GM19467 (cell line): ENCODE measurements at regions not wholly inside any gene's neighbourhood (a gene's known extent, or its start where the extent isn't known, plus 50 kb on each side); places are given as distances from the start of the nearest gene placed in this dataset.

Experiments
- ATAC-seq: cut with Tn5 transposase; IDR thresholded peaks from one replicate; pipeline ENCODE4 v1.9.1; 2021; ENCODE audit warnings: mild to moderate bottlenecking, moderate library complexity; ENCODE audit not compliant: unreplicated experiment

DNA sequence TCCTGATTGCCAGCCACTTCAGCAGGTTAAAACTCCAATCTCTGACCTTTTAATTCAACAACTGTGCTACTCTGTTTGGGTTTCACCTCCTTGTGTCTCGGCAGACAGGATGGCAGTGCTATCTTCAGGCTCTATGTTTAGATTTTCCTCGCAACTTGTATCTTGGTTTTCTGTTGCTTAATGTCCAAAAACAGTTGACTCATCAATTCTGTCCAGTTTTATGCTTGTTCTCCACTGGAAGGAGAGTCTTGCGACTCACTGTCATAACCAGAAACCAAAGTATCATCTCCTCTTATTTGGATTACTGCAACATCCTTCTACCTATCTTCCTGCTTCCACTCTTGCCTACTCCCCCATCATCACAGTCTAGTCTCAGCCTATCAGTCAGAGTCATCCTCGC is 130.9 kb upstream of the ADAMTS16 start:
- ATAC-seq = no peak

DNA sequence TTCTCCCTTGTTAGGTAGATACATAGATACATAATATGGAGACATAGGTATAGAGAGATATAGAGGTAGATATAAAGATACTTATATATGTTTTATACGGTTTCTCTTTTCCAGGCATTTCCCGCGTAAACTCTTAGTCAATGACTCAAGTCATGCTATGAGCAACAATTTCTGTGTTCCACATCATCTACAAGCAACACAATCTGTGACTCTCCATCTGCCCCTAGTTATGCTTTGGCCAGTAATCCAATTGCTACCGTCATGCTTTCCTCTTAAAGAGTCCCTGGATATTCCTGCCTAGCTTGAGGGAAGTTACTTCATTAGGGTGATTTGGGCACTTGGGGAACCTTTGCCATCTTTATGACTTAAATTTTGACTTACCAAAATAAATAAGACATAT is 129.0 kb upstream of the ADAMTS16 start:
- ATAC-seq = no peak

DNA sequence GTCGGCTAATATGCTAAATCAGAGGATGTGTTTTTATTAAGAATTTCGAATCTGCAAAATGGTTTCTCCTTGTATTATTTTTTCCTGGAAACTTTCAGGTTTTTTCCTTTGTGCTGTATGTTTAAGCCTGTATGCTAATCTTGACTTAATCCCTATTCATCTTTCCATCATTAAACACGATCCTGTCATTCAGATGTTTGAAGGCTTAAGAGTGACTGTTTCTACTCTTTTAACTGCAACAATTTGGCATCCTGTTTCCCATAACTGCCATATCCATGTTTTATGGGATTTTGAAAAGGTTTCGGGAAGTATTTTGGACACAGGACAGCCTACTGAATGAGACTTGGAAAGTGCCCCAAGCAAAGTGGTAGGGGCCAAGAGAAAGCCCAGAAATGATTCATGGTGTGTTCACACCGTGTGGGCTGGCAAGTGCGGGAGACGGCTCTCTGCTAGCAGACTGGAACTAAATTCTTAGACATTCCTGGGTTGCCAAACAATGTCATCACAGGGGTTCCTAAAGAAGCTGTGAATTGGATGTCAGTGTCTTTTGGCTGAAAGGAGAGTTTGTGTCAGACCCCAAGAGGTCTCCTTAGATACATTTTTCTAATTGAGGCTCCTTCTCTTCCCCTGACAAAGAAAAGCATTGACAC is 125.4 kb upstream of the ADAMTS16 start:
- no peak for ATAC-seq

DNA sequence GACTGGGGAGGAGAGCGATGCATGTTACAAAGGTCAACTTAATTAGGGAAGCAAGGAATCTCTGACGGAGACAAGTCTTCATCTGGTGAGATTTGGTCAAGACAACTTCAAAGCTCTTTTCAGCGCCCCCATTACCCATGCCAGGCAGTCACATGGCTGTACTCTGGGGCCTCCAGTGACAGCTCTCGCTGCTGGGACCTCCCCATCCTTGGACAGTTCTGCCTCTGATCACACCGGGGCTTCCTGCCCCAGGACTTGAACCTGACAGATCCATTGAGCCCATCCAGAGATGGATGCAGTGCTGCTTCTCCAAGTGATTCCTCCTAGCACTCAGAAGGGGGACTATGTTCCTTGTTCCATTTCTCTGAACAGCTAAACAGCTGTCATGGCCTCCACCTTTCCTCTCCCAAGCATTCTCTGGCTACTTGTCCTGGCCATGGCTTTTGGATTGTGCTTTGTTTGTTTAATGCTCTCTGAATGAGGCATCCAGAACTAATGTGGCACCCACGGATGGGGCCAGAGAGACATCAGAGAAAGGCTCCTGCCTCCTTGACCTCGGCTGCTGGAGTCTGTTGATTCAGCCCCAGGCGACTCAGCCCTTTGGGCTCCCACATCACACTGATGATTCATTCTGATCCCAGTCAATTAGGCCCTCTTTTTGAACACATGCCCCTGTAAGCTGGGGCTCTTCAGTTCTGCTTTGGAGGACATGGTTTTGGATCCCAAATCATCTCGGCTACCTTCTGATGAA is 122.1 kb upstream of the ADAMTS16 start:
- ATAC-seq = no peak

DNA sequence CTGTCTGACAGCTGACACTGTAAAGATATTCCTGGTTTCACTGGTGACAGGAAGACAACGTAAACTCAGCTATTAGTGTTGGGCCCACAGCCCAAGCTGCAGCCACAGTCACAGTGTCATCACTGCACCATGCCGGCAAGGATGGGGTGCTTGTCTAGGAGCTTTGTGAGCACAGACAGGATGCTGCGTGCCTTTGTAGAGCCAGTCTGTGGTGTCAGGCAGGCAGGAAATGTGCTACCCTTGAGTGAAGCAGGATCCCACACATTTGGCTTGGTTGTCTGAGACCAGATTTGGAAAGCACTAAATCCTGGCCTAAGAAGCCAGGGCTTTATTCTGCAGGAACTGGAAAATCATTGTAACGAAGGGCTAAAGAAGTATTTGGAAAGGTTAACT is 121.6 kb upstream of the ADAMTS16 start:
- no peak for ATAC-seq

DNA sequence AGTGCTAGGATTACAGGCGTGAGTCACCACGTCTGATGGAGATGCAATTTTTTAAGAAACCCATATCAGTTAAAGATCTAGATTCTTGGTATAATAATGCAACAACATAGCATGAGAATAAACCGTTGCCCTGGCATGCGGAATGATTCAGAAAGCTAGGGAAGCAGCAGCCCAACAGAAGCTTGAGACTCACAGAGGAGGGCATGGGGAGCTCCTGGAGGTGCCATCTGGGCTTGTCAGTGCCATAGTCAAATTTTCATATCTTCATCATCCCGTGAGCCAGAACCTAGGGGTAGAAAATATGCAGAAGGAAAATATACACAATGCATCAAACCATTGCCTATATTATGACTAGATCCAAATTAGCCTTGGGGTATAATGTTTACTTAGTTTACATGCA is 118.7 kb upstream of the ADAMTS16 start:
- no peak for ATAC-seq

DNA sequence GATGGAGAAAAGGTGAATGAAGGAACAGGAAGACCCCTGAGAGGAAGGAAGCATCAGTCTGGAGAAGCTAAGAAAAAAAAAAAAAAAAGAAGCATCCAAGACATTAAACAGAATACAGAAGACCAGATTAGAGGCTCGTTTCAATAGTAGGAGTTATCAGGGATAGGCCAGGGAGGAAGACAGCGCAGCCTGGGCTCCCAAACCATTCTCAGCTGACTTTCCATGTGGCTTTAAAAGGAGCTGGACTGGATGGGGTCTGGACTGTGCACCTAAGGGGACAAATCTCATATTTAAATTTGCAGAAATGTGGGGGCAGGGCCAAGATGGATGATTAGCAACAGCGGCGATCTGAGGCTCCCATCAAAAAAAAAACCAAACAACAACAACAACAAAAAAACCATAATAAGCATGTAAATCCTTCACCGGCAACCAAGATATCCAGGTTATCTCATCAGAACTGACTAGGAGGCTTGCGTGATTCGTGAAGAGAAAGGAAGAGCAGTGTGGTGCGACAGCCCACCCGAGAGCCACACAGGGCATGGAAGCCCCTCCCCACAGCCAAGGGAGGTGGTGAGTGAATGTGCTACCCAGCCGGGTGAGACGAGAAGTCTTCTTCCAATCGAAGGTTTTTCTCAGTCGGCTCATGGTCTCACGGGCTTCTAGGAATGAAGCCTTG is 114.9 kb upstream of the ADAMTS16 start:
- ATAC-seq = no peak

DNA sequence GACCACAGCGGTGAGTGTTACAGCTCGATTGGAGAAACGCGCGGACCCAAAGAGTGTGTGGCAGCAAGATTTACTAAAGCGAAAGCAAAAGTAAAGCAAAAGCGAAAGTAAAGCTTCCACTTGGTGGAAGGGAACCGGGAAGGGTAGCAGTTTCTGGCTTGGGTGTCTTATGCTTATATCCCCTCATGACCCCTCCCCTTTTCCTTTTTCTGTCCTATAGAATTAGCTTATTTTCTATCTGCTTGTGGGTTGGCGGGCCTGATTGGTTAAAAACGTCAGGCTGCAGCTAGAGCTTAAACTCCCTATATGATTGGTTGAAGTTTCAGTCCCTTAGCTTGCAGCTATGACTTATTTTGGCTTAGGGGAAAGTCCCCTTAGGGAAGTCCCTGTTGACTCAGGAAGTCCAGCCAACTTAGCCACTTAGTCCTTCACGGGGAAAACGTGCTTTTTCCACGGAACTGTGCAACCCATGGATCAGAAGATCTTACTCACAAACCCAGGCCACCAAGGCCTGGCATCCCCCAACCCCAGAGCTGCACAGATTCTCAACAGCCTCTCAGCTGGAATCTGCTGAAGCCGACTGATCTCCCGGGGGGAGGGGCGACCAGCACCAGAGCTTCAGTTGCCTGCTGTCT is 114.2 kb upstream of the ADAMTS16 start:
- ATAC-seq = no peak

DNA sequence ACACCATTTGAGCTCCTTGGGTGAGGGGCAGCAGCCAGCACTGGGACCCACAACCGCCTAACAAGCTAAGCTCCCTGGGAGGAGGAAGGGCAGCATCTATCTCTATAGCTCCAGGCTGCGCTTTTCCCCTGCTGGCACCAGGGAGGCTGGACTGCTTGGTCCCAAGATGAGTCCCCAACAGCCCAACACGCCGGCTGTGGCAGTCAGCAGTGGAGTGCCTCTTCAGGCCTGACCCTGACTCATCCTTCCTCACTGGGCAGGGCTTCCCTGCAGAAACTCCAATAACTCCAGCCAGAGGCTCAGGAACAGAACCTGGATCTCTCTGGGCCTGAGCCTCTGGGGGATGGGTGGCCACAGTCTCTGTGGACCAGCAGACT is 113.7 kb upstream of the ADAMTS16 start:
- ATAC-seq = no peak

DNA sequence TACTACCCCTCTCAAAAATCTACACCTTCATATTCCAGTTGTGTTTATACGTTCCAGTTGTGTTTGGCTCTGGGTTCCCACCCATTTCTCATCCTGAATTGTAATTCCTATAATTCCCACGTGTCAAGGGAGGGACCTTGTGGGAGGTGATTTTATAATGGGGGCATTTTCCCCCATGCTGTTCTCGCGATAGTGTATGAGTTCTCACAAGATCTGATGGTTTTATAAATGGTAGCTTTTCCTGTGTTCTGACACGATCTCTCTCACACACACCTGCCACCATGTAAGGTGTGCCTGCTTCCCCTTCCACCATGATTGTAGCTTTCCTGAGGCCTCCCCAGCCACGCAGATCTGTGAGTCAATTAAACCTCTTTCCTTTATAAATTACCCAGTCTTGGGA is 108.5 kb upstream of the ADAMTS16 start:
- ATAC-seq = no peak

DNA sequence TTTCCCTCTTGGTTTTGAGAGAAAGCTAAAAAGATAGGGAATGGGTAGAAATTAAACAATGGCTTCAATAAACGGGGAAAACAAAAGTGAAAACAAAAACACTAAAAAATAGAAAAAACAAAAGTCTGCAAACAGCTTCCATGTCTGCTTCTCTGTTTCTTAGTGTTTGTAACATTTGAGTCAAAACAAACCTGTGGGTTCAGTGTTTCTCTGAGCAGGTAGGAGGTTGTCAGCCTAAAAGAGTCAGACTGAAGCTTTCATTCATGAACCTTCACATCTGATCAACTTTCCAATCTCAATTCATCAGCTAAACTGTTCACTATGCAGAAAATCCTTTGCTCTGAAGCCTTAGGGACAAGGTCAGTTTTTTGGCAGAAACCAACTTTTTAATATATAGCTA is 102.5 kb upstream of the ADAMTS16 start:
- no peak for ATAC-seq

DNA sequence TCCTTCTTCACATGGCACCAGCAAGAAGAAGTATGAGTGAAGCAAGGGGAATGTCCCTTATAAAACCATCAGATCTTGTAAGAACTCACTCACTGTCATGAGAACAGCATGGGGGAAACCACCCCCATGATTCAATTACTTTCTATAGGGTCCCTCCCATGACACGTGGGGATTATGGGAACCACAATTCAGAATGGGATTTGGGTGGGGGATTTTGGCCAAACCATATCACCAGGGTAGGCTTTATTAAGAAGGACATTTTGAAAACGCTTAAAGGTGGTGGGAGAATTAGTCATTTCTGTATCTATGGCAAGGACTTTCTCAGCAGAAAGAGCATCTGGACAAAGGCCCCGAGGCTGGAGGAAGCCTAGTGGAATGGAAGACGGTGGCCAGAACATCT is 100.2 kb upstream of the ADAMTS16 start:
- ATAC-seq = no peak

DNA sequence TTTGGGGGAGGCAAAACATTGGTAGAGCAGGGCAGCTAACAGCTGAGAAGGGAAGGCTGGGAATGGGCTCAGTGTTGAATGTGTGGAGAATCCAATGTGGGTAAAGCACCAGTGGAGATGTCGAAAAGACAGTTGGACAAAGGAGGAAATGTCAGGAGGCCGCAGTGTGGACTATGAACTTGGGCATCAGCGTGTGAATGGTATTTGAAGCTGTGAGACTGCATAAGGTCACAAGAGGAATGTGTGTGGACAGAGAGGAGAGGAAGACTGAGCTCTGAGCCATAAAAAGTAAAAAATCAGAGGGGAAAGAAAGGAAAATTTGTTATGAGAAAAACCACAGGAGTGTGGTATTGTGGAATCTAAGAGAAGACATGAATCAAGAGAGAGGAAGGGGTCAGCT is 99.4 kb upstream of the ADAMTS16 start:
- ATAC-seq = no peak

DNA sequence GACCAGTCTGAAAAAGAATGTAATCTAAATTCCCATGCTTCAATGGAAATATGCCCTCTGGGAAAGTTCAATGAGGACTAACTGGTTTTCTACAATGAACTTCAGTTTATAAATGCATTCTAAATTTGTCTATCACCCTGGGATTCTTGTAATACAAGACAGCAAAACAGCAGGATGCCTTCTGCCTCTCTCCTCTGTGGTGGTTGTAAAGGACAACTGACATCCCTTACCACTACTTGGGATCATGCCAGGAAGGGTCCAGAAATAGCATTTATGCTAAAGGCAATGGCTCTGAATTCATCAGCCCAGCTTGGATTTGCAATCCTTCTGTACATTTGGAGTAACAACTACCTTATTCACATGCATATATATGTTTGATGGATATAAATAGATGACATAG is 97.3 kb upstream of the ADAMTS16 start:
- no peak for ATAC-seq

DNA sequence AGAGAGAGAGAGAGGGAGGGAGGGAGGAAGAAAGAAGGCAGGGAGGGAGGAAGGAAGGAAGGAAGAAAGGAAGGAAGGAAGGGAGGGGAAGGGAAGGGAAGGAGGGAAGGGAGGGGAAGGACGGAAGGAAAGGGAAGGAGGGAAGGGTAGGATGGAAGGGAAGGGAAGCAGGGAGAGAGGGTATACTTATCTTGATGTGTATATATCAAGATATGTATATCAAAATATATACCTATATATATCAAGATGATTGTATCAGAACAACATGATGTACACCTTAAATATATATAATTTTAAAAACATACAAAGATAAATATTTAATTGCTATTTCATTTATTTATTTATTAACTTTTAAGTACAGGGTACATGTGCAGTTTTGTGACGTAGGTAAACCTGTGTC is 96.8 kb upstream of the ADAMTS16 start:
- no peak for ATAC-seq

DNA sequence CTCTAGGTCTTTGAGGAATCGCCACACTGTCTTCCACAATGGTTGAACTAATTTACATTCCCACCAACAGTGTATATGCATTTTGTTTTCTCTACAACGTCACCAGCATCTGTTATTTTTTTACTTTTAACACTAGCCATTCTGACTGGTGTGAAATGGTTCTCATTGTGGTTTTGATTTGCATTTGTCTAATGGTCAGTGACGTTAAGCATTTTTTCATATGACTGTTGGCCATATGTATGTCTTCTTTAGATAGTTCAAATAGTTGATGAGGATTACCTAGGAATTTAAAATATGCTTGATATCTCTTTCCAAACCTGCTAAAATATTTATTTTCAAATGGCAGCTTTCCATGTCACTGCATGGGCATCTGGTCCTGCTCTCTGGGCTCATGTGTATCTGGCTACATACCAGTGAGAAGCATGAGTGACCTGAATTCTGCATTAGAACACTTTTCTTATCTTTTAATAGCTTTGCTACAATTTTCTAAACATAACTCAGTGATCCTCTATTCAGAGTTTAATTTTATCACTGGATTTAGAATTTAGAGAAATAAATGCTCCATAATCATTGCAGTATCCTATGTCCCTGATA is 95.8 kb upstream of the ADAMTS16 start:
- no peak for ATAC-seq

DNA sequence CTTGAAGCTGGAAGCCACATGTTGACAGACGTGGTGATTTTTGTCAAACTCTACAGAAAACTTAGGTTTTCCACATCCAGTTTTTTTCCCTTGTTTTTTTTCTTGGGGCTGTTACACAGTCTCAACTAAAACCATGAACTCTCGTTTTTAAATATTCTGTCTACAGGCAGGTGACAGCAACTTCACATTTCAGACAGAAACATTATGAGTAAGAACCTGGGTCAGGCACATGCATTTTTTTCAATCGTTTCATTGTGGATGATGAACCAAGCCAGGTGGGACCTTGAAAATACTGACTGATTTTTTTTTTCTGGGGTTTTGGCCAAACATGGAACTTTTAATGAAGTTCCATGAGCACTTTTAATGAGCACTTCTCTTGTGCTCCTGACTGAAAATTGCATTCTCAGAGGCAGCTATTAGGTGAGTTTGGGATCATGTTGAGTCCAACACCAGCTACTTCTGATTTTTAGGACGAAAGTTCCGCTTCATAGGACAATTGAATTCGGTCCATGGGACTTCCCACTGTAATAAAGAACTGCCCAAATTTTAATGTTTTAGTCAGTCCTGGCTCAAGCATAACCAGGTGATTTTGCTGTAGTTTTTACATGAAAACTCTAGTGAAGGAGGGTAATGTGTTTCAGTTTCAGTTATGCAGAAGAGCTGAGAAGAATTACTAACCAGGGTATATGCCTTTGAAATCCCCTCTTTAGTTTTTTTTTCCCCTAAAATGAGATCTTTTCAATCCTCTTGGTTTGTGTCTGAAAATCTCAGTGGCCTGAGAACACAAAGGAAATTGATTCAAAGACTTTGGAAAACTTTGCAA is 93.2 kb upstream of the ADAMTS16 start:
- ATAC-seq = peak; percentile 75

DNA sequence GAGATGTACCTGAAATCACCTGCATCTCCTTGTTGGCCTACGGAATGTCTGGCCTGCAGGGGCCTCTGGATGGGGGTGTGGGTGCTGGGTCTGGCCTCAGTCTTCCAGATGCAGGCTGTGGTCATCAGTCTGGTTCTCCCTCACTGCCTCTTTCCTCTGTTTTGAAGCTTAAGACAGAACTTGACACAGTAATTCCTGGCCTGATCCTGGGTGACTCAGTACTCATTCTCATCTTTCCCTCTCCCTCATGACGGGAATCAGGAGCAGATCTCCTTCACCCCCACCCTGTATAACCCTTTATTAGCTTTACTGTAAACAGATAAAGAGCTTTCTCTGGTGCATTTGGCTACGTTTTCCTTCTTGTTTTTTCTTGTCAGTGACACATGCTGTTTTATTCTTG is 89.3 kb upstream of the ADAMTS16 start:
- no peak for ATAC-seq

DNA sequence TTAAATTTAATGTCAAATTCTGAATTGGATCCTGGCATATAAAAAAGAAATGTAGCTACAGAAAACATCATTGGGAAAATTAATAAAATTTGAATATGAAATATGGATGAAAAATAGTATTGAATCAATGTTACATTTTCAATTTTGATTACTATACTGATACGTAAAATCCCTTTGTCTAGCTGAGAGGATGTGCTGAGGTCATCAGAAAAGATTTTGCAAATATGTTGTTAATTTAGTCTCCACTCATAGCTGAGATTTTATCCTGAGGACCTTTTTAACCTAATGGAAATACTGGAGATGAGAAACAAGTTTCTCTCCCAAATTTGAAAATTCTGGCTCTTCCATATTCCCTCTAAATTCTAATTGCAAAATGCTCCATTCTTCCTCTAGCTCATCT is 84.4 kb upstream of the ADAMTS16 start:
- no peak for ATAC-seq

DNA sequence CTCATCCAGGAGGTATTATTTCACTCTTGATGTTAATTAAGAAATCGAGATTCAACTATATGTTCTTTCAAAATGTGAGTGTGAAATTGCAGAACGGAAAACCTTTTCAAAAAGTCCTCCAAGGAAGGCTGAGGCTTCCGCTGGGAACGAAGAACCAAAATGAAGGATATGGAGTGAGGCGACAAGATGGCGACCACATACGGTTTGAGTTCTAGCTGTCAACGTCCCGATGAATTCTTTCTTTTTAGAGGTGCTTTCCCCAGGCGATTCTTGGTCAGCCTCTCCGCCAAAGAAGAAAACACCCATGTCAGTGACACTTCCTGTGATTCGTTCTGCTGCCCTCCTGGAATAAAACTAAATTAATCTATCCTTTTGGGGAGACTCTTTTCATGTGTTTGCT is 78.3 kb upstream of the ADAMTS16 start:
- no peak for ATAC-seq
